GM19035 (cell line): ENCODE measurements at regions not wholly inside any gene's neighbourhood (a gene's known extent, or its start where the extent isn't known, plus 50 kb on each side); places are given as distances from the start of the nearest gene placed in this dataset.

Experiments
- ATAC-seq: cut with Tn5 transposase; IDR thresholded peaks from one replicate; pipeline ENCODE4 v1.9.1; 2021; ENCODE audit not compliant: unreplicated experiment

- no peak for ATAC-seq
Measured at GRCh38 chr3:3745693-3746092, 53.5 kb upstream of the LRRN1 start.

GRCh38 chr3:3744826-3745225 lies 54.4 kb upstream of the LRRN1 start:
- no peak for ATAC-seq

- ATAC-seq, result no peak
Measured at GRCh38 chr3:3743754-3744153, 55.5 kb upstream of the LRRN1 start.

- no peak for ATAC-seq
Measured at GRCh38 chr3:3740061-3740460, 59.2 kb upstream of the LRRN1 start.

GRCh38 chr3:3739330-3740060 lies 59.7 kb upstream of the LRRN1 start:
- no peak for ATAC-seq

GRCh38 chr3:3737531-3737930 lies 61.7 kb upstream of the LRRN1 start:
- no peak for ATAC-seq

- no peak for ATAC-seq
Measured at GRCh38 chr3:3735919-3736318, 63.3 kb upstream of the LRRN1 start.

GRCh38 chr3:3734881-3735280 lies 64.3 kb upstream of the LRRN1 start:
- no peak for ATAC-seq

GRCh38 chr3:3729261-3729660 lies 70.0 kb upstream of the LRRN1 start:
- no peak for ATAC-seq

- ATAC-seq, result no peak
Measured at GRCh38 chr3:3726549-3726948, 72.7 kb upstream of the LRRN1 start.

- no peak for ATAC-seq
Measured at GRCh38 chr3:3714572-3714971, 84.7 kb upstream of the LRRN1 start.

GRCh38 chr3:3712971-3713370 lies 86.3 kb upstream of the LRRN1 start:
- ATAC-seq, result no peak

GRCh38 chr3:3708769-3709115 lies 90.5 kb upstream of the LRRN1 start:
- ATAC-seq, result no peak

- ATAC-seq, result no peak
Measured at GRCh38 chr3:3707858-3708768, 91.1 kb upstream of the LRRN1 start.

GRCh38 chr3:3705090-3705775 lies 94.0 kb upstream of the LRRN1 start:
- no peak for ATAC-seq

GRCh38 chr3:3701949-3702348 lies 97.3 kb upstream of the LRRN1 start:
- no peak for ATAC-seq

- ATAC-seq, result no peak
Measured at GRCh38 chr3:3699816-3700633, 99.2 kb upstream of the LRRN1 start.

GRCh38 chr3:3699407-3699806 lies 99.8 kb upstream of the LRRN1 start:
- no peak for ATAC-seq

GRCh38 chr3:3696345-3696744 lies 102.9 kb upstream of the LRRN1 start:
- ATAC-seq, result no peak

- no peak for ATAC-seq
Measured at GRCh38 chr3:3693593-3693992, 105.6 kb upstream of the LRRN1 start.
